SK-N-SH treated with all-trans-retinoic acid at 6 μM for 48 hours (cell line): ENCODE measurements at regions not wholly inside any gene's neighbourhood (a gene's known extent, or its start where the extent isn't known, plus 50 kb on each side); places are given as distances from the start of the nearest gene placed in this dataset.

Experiments
- ATAC-seq: fragments of 200-7000 bp; cut with Tn5 transposase; 3 replicates; pipeline ENCODE4 v1.9.1; 2020; ENCODE audit warnings: mild to moderate bottlenecking, moderate library complexity
- ARNTL ChIP-seq: fragments of 450-650 bp; formaldehyde crosslinking; IDR thresholded peaks from 2 replicates; pipeline ENCODE4 v1.5.0; 2020; ENCODE audit warnings: low read depth, mild to moderate bottlenecking, moderate library complexity, borderline replicate concordance
- BACH2 ChIP-seq: fragments of 250-450 bp; sonication (Bioruptor Pico); IDR thresholded peaks from 2 replicates; pipeline ENCODE4 v1.9.0; 2021; ENCODE audit warnings: mild to moderate bottlenecking, borderline replicate concordance
- ESRRG ChIP-seq: fragments of 250-450 bp; sonication (Bioruptor Pico); IDR thresholded peaks from 2 replicates; pipeline ENCODE4 v1.6.1; 2021; ENCODE audit warnings: mild to moderate bottlenecking
- GLIS3 ChIP-seq: fragments of 250-450 bp; sonication (Bioruptor Pico); IDR thresholded peaks from 2 replicates; pipeline ENCODE4 v1.5.0; 2020; ENCODE audit warnings: mild to moderate bottlenecking, moderate library complexity
- ISL1 ChIP-seq: fragments of 250-450 bp; sonication (Bioruptor Pico); IDR thresholded peaks from 2 replicates; pipeline ENCODE4 v2.1.2; 2022; ENCODE audit warnings: mild to moderate bottlenecking, moderate library complexity
- OSR1 ChIP-seq: fragments of 250-450 bp; sonication (Bioruptor Pico); IDR thresholded peaks from 2 replicates; pipeline ENCODE4 v1.8.0; 2022; ENCODE audit warnings: moderate library complexity, mild to moderate bottlenecking, inconsistent platforms
- PPARA ChIP-seq: fragments of 250-450 bp; sonication (Bioruptor Pico); IDR thresholded peaks from 2 replicates; pipeline ENCODE4 v1.5.0; 2020; ENCODE audit warnings: mild to moderate bottlenecking, borderline replicate concordance
- RARB ChIP-seq: fragments of 250-450 bp; sonication (Bioruptor Pico); IDR thresholded peaks from 2 replicates; pipeline ENCODE4 v1.8.0; 2021; ENCODE audit warnings: mild to moderate bottlenecking, moderate library complexity
- SNAI2 ChIP-seq: fragments of 250-450 bp; sonication (Bioruptor Pico); IDR thresholded peaks from 2 replicates; pipeline ENCODE4 v1.5.0; 2020; ENCODE audit warnings: mild to moderate bottlenecking, moderate library complexity
- TCF4 ChIP-seq: fragments of 250-450 bp; sonication (Bioruptor Pico); IDR thresholded peaks from 2 replicates; pipeline ENCODE4 v1.8.0; 2021; ENCODE audit warnings: mild to moderate bottlenecking, moderate library complexity, borderline replicate concordance
- TOX ChIP-seq: fragments of 250-450 bp; sonication (Bioruptor Pico); IDR thresholded peaks from 2 replicates; pipeline ENCODE4 v1.8.0; 2021; ENCODE audit warnings: mild to moderate bottlenecking, moderate library complexity, borderline replicate concordance
- ZFP3 ChIP-seq: fragments of 250-450 bp; sonication (Bioruptor Pico); IDR thresholded peaks from 2 replicates; pipeline ENCODE4 v1.5.0; 2020; ENCODE audit warnings: mild to moderate bottlenecking, moderate library complexity
- ZNF565 ChIP-seq: fragments of 450-650 bp; formaldehyde crosslinking; conservative IDR thresholded peaks from 2 replicates; pipeline ENCODE4 v1.5.0; 2020; ENCODE audit warnings: low read depth, mild to moderate bottlenecking, moderate library complexity
- TF ChIP-seq, protein P1 (sequence below): fragments of 250-450 bp; sonication (Bioruptor Pico); IDR thresholded peaks from 2 replicates; pipeline ENCODE4 v1.8.0; 2021; ENCODE audit warnings: low read depth, mild to moderate bottlenecking, moderate library complexity, borderline replicate concordance
- TF ChIP-seq, protein P2 (sequence below): fragments of 250-450 bp; sonication (Bioruptor Pico); IDR thresholded peaks from 2 replicates; pipeline ENCODE4 v1.5.0; 2020; ENCODE audit warnings: mild to moderate bottlenecking, moderate library complexity
- TF ChIP-seq, protein P3 (sequence below): fragments of 250-450 bp; sonication (Bioruptor Pico); IDR thresholded peaks from 2 replicates; pipeline ENCODE4 v1.5.1; 2020; ENCODE audit warnings: low read depth, mild to moderate bottlenecking, moderate library complexity
- TF ChIP-seq, protein P4 (sequence below): fragments of 250-450 bp; sonication (Bioruptor Pico); IDR thresholded peaks from 2 replicates; pipeline ENCODE4 v1.5.1; 2021; ENCODE audit warnings: mild to moderate bottlenecking, moderate library complexity

DNA sequence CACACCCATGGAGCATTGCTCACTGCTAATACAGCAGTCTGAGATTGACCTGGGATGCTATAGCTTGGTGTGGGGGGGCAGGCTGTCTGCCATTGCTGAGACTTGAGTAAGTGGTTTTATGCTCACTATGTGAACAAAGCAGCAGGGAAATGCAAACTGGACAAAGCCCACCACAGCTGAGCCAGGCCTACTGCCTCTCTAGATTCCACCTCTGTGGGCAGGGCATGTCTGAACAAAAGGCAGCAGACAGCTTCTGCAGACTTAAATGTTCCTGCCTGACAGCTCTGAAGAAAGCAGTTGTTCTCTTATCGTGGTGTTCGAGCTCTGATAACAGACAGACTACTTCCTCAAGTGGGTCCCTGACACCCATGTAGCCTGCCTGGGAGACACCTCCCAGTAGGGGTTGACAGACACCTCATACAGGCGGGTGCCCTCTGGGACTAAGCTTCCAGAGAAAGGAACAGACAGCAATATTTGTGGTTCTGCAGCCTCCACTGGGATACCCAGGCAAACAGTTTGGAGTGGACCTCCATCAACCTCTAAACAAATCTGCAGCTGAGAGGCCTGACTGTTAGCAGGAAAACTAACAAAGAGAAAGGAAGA is 2204.8 kb downstream of the TP53TG3F start:
- ATAC-seq: no peak
- no peak for TF ChIP-seq SNAI2 (CRISPR knock-in tag)
- TF ChIP-seq, protein P1, sequence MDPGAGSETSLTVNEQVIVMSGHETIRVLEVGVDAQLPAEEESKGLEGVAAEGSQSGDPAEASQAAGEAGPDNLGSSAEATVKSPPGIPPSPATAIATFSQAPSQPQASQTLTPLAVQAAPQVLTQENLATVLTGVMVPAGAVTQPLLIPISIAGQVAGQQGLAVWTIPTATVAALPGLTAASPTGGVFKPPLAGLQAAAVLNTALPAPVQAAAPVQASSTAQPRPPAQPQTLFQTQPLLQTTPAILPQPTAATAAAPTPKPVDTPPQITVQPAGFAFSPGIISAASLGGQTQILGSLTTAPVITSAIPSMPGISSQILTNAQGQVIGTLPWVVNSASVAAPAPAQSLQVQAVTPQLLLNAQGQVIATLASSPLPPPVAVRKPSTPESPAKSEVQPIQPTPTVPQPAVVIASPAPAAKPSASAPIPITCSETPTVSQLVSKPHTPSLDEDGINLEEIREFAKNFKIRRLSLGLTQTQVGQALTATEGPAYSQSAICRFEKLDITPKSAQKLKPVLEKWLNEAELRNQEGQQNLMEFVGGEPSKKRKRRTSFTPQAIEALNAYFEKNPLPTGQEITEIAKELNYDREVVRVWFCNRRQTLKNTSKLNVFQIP (CRISPR knock-in tag): no peak

DNA sequence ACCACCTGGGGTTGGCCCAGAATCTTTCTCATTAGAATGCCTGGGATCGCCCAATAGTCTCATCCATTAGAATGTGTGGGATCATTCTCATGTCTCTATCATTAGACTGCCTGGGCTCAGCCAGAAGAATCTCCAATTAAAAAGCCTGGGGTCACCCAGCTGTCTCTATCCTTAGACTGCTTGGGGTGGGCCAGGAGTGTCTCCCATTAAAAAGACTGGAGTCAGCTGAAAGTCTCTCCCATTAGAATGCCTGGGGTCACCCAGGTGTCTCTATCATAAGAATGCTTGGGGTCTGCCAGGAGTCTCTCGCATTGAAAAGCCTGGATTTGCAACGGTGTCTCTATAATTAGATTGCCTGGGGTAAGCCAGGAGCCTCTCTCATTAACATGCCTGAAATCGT is 2225.7 kb downstream of the TP53TG3F start:
- ATAC-seq: no peak
- TF ChIP-seq ZFP3 (CRISPR knock-in tag): no peak
- TF ChIP-seq, all 23 proteins: peak for 0

DNA sequence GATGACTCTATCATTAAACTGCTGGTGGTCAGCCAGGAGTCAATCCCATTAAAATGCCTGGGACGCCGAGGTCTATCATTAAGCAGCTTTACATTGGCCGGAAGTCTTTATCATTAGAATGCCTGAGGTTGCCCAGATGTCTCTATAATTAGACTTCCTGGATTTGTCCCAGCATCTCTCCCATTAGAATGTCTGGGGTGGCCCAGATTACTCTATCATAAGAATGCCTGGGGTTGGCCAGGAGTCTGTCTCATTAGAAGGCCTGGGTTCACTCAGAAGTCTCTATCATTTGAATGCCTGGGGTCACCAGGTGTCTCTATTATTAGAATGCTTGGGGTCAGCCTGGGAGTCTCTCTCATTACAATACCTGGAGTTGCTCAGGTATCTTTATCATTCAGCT is 2227.2 kb downstream of the TP53TG3F start:
- ATAC-seq: no peak
- TF ChIP-seq ZNF565 (CRISPR knock-in tag) (no peak), TOX (CRISPR knock-in tag) (no peak)

DNA sequence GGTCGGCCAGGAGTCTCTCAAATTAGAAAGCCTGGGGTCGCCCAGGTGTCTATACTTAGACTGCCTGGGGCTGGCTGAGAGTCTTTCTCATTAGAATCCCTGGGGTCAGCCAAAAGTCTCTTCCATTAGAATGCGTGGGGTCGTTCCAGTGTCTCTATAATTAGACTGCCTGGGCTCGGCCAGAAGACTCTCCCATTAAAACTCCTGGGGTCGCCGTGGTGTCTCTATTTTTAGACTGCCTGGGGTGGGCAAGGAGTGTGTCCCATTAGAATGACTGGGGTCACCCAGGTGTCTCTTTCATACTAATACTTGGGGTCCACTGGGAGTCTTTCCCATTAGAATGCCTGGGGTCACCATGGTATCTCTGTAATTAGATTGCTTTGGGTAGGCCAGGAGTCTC is 2227.7 kb downstream of the TP53TG3F start:
- TF ChIP-seq ARNTL (CRISPR knock-in tag) (no peak), GLIS3 (CRISPR knock-in tag) (no peak), ZFP3 (CRISPR knock-in tag) (no peak), PPARA (CRISPR knock-in tag) (no peak), RARB (CRISPR knock-in tag) (no peak), TOX (CRISPR knock-in tag) (no peak), BACH2 (CRISPR knock-in tag) (no peak), OSR1 (CRISPR knock-in tag) (no peak), ISL1 (CRISPR knock-in tag) (no peak), SNAI2 (CRISPR knock-in tag) (no peak), ESRRG (CRISPR knock-in tag) (no peak), TCF4 (CRISPR knock-in tag) (no peak)
- TF ChIP-seq, protein P2, sequence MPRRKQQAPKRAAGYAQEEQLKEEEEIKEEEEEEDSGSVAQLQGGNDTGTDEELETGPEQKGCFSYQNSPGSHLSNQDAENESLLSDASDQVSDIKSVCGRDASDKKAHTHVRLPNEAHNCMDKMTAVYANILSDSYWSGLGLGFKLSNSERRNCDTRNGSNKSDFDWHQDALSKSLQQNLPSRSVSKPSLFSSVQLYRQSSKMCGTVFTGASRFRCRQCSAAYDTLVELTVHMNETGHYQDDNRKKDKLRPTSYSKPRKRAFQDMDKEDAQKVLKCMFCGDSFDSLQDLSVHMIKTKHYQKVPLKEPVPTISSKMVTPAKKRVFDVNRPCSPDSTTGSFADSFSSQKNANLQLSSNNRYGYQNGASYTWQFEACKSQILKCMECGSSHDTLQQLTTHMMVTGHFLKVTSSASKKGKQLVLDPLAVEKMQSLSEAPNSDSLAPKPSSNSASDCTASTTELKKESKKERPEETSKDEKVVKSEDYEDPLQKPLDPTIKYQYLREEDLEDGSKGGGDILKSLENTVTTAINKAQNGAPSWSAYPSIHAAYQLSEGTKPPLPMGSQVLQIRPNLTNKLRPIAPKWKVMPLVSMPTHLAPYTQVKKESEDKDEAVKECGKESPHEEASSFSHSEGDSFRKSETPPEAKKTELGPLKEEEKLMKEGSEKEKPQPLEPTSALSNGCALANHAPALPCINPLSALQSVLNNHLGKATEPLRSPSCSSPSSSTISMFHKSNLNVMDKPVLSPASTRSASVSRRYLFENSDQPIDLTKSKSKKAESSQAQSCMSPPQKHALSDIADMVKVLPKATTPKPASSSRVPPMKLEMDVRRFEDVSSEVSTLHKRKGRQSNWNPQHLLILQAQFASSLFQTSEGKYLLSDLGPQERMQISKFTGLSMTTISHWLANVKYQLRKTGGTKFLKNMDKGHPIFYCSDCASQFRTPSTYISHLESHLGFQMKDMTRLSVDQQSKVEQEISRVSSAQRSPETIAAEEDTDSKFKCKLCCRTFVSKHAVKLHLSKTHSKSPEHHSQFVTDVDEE (CRISPR knock-in tag): no peak
- TF ChIP-seq, protein P3, sequence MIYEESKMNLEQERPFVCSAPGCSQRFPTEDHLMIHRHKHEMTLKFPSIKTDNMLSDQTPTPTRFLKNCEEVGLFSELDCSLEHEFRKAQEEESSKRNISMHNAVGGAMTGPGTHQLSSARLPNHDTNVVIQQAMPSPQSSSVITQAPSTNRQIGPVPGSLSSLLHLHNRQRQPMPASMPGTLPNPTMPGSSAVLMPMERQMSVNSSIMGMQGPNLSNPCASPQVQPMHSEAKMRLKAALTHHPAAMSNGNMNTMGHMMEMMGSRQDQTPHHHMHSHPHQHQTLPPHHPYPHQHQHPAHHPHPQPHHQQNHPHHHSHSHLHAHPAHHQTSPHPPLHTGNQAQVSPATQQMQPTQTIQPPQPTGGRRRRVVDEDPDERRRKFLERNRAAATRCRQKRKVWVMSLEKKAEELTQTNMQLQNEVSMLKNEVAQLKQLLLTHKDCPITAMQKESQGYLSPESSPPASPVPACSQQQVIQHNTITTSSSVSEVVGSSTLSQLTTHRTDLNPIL: no peak
- TF ChIP-seq, protein P1 (CRISPR knock-in tag): no peak
- no peak for ATAC-seq

DNA sequence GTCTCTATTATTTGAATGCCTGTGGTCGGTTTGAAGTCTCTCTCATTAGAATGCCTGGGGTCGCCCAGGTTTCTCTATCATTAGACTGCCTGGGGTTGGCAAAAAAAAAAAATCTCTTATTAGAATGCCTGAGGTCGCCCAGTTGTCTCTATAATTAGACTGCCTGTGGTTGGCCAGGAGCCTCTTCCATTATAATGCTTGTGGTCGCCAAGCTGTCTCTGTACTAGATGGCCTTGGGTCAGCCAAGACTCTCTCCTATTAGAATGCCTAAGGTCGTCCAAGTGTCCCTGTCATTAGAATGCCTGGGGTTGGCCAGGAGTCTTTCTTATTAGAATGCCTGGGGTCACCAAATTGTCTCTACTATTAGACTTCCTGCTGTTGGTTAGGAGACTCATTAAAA is 2228.4 kb downstream of the TP53TG3F start:
- no peak for ATAC-seq
- no peak for TF ChIP-seq ESRRG (CRISPR knock-in tag)
- TF ChIP-seq, protein P4, sequence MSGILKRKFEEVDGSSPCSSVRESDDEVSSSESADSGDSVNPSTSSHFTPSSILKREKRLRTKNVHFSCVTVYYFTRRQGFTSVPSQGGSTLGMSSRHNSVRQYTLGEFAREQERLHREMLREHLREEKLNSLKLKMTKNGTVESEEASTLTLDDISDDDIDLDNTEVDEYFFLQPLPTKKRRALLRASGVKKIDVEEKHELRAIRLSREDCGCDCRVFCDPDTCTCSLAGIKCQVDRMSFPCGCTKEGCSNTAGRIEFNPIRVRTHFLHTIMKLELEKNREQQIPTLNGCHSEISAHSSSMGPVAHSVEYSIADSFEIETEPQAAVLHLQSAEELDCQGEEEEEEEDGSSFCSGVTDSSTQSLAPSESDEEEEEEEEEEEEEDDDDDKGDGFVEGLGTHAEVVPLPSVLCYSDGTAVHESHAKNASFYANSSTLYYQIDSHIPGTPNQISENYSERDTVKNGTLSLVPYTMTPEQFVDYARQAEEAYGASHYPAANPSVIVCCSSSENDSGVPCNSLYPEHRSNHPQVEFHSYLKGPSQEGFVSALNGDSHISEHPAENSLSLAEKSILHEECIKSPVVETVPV (CRISPR knock-in tag): no peak
